ENCODE measurements at regions not wholly inside any gene's neighbourhood (a gene's known extent, or its start where the extent isn't known, plus 50 kb on each side); places are given as distances from the start of the nearest gene placed in this dataset.
"Not testable (repeated sequence)": the region's sequence is repeated elsewhere in the genome, so short reads cannot be mapped to it uniquely, and the experiment has no call there.

- Histone ChIP-seq H3K27me3 (ENCODE audit: control insufficient read depth, insufficient read depth, low read length) (peaks cover 3% of the 10 kb centered on the region), H3K27ac (ENCODE audit: low read depth, low read length) (no peak overlapping the region), H3K4me3 (ENCODE audit: low read depth, low read length) (no peak overlapping the region), H3K9me3 (ENCODE audit: control insufficient read depth, insufficient read depth, low read length) (peaks cover 3% of the 10 kb centered on the region; the same call in 1 of the 2 replicates)
- POLR2A ChIA-PET: no interaction called here
- TF ChIP-seq, protein P1, sequence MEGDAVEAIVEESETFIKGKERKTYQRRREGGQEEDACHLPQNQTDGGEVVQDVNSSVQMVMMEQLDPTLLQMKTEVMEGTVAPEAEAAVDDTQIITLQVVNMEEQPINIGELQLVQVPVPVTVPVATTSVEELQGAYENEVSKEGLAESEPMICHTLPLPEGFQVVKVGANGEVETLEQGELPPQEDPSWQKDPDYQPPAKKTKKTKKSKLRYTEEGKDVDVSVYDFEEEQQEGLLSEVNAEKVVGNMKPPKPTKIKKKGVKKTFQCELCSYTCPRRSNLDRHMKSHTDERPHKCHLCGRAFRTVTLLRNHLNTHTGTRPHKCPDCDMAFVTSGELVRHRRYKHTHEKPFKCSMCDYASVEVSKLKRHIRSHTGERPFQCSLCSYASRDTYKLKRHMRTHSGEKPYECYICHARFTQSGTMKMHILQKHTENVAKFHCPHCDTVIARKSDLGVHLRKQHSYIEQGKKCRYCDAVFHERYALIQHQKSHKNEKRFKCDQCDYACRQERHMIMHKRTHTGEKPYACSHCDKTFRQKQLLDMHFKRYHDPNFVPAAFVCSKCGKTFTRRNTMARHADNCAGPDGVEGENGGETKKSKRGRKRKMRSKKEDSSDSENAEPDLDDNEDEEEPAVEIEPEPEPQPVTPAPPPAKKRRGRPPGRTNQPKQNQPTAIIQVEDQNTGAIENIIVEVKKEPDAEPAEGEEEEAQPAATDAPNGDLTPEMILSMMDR (IDR thresholded peaks at IDR 0.05; ENCODE audit: low read depth, low read length): no peak
- DNase-seq (ENCODE audit: low read depth, low spot score): no peak
- CTCF ChIA-PET: interaction anchor here (0.5 kb wide), 1 partner anchor 20 kb away, joined by 3 read pairs; no protein-coding TSS in a partner anchor
Measured at GRCh38 chr6:6744551-6744950, 156.0 kb downstream of the LY86 start.

DNA sequence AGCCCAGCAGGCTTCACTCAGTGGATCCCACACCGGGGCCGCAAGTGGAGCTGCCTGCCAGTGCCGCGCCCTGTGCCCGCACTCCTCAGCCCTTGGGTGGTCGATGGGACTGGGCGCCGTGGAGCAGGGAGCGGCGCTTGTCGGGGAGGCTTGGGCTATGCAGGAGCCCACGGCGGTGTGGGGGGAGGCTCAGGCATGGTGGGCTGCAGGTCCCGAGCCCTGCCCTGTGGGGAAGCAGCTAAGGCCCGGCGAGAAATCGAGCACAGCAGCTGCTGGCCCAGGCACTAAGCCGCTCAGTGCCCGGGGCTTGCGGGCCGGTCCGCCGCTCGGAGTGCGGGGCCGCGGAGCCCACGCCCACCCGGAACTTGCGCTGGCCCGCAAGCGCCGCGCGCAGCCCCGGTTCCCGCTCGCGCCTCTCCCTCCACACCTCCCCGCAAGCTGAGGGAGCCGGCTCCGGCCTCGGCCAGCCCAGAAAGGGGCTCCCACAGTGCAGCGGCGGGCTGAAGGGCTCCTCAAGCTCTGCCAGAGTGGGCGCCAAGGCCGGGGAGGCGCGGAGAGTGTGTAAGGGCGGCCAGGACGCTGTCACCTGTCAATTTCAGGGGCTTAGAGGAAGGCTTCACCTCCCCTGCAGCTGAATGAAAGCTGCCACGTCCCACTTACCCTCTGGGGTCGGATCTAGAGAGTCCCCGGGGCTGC is 157.3 kb downstream of the LY86 start:
- H3K27ac ChIP-seq (ENCODE audit: low read depth, low read length); H3K4me3 ChIP-seq (ENCODE audit: low read depth, low read length); H3K27me3 ChIP-seq (ENCODE audit: control insufficient read depth, insufficient read depth, low read length); POLR2A ChIA-PET; H3K9me3 ChIP-seq (ENCODE audit: control insufficient read depth, insufficient read depth, low read length); DNase-seq (ENCODE audit: low read depth, low spot score): not testable (repeated sequence)
- CTCF ChIA-PET: interaction anchor here (0.6 kb wide), 1 partner anchor 15 kb away, joined by 3 read pairs; no protein-coding TSS in a partner anchor

DNA sequence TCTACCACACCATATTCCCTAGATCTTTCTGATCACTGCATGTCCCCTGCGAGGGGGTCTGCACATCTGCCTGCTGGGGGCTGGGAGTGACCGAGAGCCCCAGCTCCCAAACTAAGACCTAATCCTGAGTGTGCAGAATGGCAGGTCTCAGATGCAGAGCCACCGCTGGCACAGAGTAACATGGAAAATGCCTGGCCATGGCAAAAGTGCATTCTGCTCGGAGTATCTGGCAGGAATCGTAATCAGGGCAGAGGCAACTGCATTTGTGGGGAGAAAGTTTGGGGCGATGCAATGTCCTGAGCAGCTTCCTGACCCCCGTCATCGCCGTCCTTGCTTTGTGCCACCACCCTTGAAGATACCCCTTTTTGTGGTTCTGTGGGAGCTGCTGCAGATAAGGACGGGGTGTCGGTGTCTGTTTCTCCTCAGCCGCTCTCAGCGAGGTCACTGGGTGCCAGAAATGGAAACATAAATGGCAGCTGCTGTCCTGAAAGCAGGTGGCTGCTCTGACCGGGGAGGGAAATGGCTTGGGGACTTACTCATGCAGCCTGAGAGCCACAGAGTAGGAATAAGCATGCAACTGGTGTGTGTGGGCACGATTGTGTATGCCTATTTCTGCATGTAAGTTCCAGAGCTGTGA is 157.9 kb downstream of the LY86 start:
- Histone ChIP-seq H3K27me3 (ENCODE audit: control insufficient read depth, insufficient read depth, low read length) (no peaks in the 10 kb centered on the region), H3K27ac (ENCODE audit: low read depth, low read length) (no peak overlapping the region), H3K4me3 (ENCODE audit: low read depth, low read length) (no peak overlapping the region), H3K9me3 (ENCODE audit: control insufficient read depth, insufficient read depth, low read length) (peaks cover 3% of the 10 kb centered on the region; the same call in 1 of the 2 replicates)
- ChIA-PET POLR2A (no interaction called here), CTCF (no interaction called here)
- DNase-seq (ENCODE audit: low read depth, low spot score): no peak
- TF ChIP-seq, protein P1 (IDR thresholded peaks at IDR 0.05; ENCODE audit: low read depth, low read length): no peak

DNA sequence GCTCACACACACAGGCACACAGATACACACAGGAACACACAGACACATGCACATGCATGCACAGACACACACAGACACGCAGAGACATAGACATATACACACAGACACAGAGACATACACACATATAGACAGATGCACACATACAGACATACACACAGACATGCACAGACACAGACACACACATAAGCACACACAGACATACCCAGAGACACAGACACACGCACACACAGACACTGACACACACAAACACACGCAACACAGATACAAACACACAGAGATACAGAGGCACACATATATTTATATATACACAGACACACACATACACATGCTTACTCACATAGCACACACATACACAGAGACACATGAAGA is 158.4 kb downstream of the LY86 start:
- CTCF ChIA-PET: no interaction called here
- Histone ChIP-seq H3K4me3 (ENCODE audit: low read depth, low read length) (no peak overlapping the region), H3K9me3 (ENCODE audit: control insufficient read depth, insufficient read depth, low read length) (peaks cover 3% of the 10 kb centered on the region; the same call in 1 of the 2 replicates), H3K27me3 (ENCODE audit: control insufficient read depth, insufficient read depth, low read length) (no peaks in the 10 kb centered on the region), H3K27ac (ENCODE audit: low read depth, low read length) (no peak overlapping the region)
- no peak for DNase-seq (ENCODE audit: low read depth, low spot score)
- TF ChIP-seq, protein P1 (IDR thresholded peaks at IDR 0.05; ENCODE audit: low read depth, low read length): no peak
- POLR2A ChIA-PET: no interaction called here

- Histone ChIP-seq H3K4me3 (ENCODE audit: low read depth, low read length) (no peak overlapping the region), H3K27ac (ENCODE audit: low read depth, low read length) (no peak overlapping the region), H3K27me3 (ENCODE audit: control insufficient read depth, insufficient read depth, low read length) (no peaks in the 10 kb centered on the region), H3K9me3 (ENCODE audit: control insufficient read depth, insufficient read depth, low read length) (peaks cover 3% of the 10 kb centered on the region; the same call in 1 of the 2 replicates)
- CTCF ChIA-PET: no interaction called here
- DNase-seq (ENCODE audit: low read depth, low spot score): no peak
- POLR2A ChIA-PET: no interaction called here
- TF ChIP-seq, protein P1 (IDR thresholded peaks at IDR 0.05; ENCODE audit: low read depth, low read length): no peak
Measured at GRCh38 chr6:6747371-6747770, 158.9 kb downstream of the LY86 start.
